WERI-Rb-1 (cell line): ENCODE measurements at regions not wholly inside any gene's neighbourhood (a gene's known extent, or its start where the extent isn't known, plus 50 kb on each side); places are given as distances from the start of the nearest gene placed in this dataset.

Experiments used
- DNase-seq: peaks from one replicate; pipeline ENCODE4 v3.0.0-alpha.2; 2020
- H3K27ac ChIP-seq: fragments of 250-450 bp; sonication (Bioruptor Pico); 2 replicates; pipeline ENCODE4 v1.5.1; 2020; ENCODE audit warnings: mild to moderate bottlenecking, moderate library complexity
- H3K27me3 ChIP-seq: fragments of 250-450 bp; sonication (Bioruptor Pico); 2 replicates; pipeline ENCODE4 v1.5.1; 2021; ENCODE audit warnings: mild to moderate bottlenecking, low read depth, moderate library complexity; ENCODE audit not compliant: insufficient read depth, severe bottlenecking
- H3K36me3 ChIP-seq: fragments of 250-450 bp; sonication (Bioruptor Pico); 2 replicates; pipeline ENCODE4 v1.5.1; 2020; ENCODE audit warnings: mild to moderate bottlenecking, moderate library complexity
- H3K4me3 ChIP-seq: 2 replicates; pipeline ENCODE4 v1.5.1; 2011; ENCODE audit warnings: low read depth, mild to moderate bottlenecking, control low read depth, low read length
- H3K9me3 ChIP-seq: fragments of 250-450 bp; sonication (Bioruptor Pico); 2 replicates; pipeline ENCODE4 v1.5.1; 2021; ENCODE audit warnings: mild to moderate bottlenecking, moderate library complexity; ENCODE audit not compliant: severe bottlenecking
- TF ChIP-seq, protein P1 (sequence below): IDR thresholded peaks from 2 replicates; pipeline ENCODE4 v1.5.1; 2011; ENCODE audit warnings: low read depth, mild to moderate bottlenecking, control low read depth, inconsistent platforms, low read length

DNA sequence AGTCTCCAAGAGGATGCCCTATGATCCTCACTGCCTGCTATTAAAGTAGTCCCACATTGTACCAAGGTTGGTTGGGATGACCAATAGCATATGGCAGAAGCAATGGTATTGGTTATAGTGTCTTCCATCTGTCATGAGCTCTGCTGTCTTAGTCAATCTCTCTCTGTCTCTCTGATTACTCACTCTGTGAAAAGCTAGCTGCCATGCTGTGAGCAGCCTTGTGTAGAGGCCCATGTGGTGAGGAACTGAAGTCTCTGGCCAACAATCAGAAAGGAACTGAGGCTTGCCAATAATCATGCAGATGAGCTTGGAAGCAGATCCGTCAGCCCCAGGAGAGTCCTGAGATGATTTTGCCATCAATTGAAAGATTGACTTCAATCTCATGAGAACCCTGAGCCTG lies 60.3 kb upstream of the CFAP161 start:
- TF ChIP-seq, protein P1, sequence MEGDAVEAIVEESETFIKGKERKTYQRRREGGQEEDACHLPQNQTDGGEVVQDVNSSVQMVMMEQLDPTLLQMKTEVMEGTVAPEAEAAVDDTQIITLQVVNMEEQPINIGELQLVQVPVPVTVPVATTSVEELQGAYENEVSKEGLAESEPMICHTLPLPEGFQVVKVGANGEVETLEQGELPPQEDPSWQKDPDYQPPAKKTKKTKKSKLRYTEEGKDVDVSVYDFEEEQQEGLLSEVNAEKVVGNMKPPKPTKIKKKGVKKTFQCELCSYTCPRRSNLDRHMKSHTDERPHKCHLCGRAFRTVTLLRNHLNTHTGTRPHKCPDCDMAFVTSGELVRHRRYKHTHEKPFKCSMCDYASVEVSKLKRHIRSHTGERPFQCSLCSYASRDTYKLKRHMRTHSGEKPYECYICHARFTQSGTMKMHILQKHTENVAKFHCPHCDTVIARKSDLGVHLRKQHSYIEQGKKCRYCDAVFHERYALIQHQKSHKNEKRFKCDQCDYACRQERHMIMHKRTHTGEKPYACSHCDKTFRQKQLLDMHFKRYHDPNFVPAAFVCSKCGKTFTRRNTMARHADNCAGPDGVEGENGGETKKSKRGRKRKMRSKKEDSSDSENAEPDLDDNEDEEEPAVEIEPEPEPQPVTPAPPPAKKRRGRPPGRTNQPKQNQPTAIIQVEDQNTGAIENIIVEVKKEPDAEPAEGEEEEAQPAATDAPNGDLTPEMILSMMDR: no peak
- DNase-seq: no peak
- Histone ChIP-seq H3K4me3 (no peak overlapping the region), H3K27me3 (no peaks in the 10 kb centered on the region), H3K27ac (no peak overlapping the region), H3K36me3 (no peaks in the 10 kb centered on the region), H3K9me3 (peaks cover 3% of the 10 kb centered on the region)

- no peak overlapping the region for H3K27ac ChIP-seq
- no peak overlapping the region for H3K4me3 ChIP-seq
- H3K27me3 ChIP-seq: no peaks in the 10 kb centered on the region
- no peak for DNase-seq
- H3K36me3 ChIP-seq: no peaks in the 10 kb centered on the region
- TF ChIP-seq, protein P1: no peak
- H3K9me3 ChIP-seq: peaks cover 3% of the 10 kb centered on the region
Observed at GRCh38 chr15:81074773-81075172, 59.3 kb upstream of the CFAP161 start.

DNA sequence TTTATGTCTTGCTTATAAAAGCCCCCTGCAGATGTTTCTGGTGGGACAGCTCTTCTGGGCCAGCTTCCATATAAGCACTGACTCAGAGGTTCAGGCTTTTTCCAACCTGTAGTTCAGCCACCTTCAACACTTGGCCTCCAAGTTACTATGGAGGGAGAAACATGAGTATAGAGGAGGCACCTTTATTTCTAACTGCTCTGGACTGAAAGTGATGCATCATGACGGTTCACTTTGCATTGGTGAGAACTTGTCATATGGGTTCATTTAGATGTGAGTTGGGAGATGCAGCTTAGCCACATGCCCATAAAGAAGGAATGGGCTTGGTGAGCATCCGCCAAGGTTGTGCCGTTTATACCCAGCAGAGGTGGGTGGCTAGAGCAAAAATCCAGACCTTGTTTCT lies 58.8 kb upstream of the CFAP161 start:
- no peak overlapping the region for H3K4me3 ChIP-seq
- no peak overlapping the region for H3K27ac ChIP-seq
- H3K9me3 ChIP-seq: peaks cover 3% of the 10 kb centered on the region
- no peaks in the 10 kb centered on the region for H3K36me3 ChIP-seq
- TF ChIP-seq, protein P1: no peak
- H3K27me3 ChIP-seq: no peaks in the 10 kb centered on the region
- DNase-seq: no peak

GRCh38 chr15:81080996-81081395 lies 53.1 kb upstream of the CFAP161 start:
- Histone ChIP-seq H3K4me3 (no peak overlapping the region), H3K27me3 (no peaks in the 10 kb centered on the region), H3K9me3 (no peaks in the 10 kb centered on the region), H3K27ac (peak overlapping the region; percentile 7; the same call in 1 of the 2 replicates), H3K36me3 (no peaks in the 10 kb centered on the region)
- TF ChIP-seq, protein P1: no peak
- no peak for DNase-seq

DNA sequence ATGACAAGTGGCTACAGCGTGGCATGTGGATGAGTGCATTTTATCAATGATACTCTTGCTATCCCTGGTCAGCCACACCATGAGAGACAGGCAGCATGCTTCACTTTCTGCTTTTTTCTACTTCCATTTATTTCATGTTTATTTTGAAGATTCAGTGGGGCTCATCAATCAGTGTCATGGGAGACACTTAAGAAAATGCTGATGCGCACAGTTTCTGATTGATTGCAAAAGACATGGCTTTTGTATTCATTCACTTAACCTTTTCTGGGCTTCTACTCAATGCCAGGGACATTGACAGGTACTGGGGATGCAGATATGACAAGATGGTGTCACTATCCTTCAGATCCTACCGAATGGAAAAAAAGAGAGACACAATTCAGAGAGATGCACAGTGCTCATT lies 50.9 kb upstream of the CFAP161 start:
- TF ChIP-seq, protein P1: no peak
- H3K36me3 ChIP-seq: no peaks in the 10 kb centered on the region
- DNase-seq: no peak
- H3K27me3 ChIP-seq: no peaks in the 10 kb centered on the region
- H3K9me3 ChIP-seq: no peaks in the 10 kb centered on the region
- no peak overlapping the region for H3K27ac ChIP-seq
- no peak overlapping the region for H3K4me3 ChIP-seq
